GM19240 (cell line): ENCODE measurements at regions not wholly inside any gene's neighbourhood (a gene's known extent, or its start where the extent isn't known, plus 50 kb on each side); places are given as distances from the start of the nearest gene placed in this dataset.

Experiments used
- DNase-seq: peaks from one replicate; pipeline ENCODE4 v3.0.0; 2011; ENCODE audit warnings: low spot score; ENCODE audit not compliant: insufficient read length

DNA sequence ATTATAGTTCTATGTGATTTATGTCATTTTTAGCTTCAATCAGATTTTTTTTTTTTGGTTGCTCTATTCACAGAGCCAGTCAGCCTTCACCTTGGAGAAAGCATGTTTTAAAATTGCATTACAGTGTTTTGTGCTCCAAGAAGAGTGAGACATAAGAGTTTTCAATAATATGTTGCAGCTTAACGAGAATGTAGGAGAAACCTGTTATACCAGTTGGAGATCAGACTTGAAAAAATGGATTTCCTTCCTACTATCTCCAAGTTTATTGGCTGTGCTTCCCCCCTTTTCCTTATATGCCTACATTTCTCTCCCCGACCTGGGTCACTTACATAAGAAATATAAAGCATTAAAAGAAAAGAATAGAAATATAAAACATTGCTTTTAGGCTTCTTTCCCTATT, 123.9 kb upstream of the ARGLU1 start:
- no peak for DNase-seq

DNA sequence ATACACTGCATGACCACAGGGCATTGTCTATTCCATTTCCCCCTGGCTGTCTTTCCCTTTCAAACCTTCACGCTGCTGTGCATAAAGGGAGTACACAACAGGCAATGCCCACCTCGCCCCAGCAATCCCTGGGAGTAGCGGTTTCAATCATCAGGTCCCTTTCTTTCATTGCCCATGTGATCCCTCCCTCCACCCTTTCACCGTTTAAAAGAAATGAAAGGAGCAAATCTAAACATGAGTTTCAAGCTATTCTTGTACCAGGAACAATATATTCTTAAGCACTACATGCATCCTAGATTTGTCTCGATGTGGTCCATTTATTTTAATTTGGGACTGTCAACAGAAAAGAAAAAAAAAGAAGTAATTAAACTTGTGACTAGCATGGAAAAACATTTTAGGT, 123.4 kb upstream of the ARGLU1 start:
- no peak for DNase-seq

DNA sequence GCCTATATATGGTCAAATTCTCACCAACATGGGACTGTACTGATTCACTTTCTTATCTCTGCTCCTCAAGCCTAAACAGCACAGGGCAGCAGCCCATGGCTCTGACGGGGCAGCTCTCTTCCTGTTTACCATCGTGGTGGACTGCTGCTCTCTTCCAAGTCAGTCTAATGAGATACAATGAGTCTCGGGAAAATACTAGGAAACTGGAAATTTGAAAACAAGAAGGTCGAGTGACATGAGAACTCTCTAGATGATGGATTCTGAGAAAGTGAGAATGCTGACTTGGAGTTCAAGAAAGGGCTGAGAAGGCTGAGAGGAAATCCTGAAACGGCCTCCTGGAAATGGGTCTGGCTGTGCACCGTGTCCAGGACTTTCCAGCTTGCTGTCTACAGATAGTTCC, 122.8 kb upstream of the ARGLU1 start:
- no peak for DNase-seq

DNA sequence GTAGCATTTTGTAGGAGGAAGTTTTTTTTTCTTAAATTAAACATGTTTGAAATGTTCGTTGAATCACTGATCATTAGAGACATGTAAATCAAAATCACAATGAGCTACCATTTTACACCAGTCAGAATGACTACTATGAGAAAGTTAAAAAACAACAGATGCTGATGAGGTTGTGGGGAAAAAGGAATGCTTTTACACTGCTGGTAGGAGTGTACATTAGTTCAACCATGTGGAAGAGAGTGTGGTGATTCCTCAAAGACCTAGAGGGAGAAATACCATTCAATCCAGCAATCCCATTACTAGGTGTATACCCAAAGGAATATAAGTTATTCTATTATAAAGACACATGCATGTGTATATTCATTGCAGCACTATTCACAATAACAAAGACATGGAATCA, 122.0 kb upstream of the ARGLU1 start:
- DNase-seq: no peak

DNA sequence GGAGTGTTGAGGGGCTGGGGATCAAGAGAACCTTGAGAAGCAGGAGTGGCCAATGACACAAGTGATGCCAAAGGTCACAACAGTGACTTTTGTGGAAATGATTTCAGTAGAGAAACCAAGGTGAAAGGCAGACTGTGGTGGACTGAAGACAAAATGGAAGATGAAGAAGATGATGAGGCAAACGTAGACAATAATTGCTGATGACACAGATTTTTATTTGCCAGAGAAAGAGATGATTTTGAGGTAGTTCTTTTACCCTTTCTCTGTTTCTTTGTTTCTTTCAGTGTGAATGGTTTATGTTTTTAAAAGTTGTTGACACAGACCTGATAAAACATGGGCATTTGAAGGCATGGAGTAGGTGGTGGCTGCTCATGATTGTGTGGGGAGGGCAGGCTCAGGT, 121.0 kb upstream of the ARGLU1 start:
- DNase-seq: no peak

DNA sequence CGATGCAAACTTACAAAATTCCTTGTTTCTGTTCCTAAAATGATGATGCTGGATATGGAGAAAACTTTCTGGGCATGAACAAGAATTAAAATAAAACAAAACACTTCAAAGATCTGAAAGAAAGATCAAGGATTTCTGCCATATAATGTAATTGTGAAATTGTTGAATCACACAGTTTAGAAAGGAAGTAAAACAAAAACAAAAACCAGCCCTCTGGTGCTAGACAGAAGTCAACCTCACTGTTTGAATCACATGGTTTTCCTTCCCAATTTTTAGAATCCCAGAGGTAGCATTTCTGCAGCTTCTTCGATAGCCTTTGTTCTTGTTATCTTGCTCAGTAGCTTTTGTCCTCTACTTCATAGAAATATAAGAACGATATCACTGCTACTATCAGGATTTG, 118.2 kb upstream of the ARGLU1 start:
- DNase-seq: no peak

DNA sequence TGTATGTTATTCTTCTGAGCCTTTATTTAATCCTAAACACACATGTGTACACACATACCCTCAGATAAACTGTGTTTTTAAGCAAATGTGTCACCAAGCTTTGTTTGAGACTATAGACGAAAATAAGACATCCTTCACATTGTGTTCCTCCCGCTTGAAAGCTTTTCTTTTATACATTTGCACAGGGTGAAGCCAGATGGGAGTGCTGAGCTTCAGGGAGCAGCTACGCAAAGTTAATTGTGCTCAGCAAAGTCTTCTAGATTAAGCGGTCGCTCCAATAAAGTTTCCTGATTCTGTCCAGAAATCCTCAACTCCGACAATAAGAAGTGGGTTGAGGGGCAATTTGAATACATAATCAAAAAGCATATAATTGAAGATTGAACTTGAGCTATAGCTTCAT, 117.2 kb upstream of the ARGLU1 start:
- DNase-seq: no peak

DNA sequence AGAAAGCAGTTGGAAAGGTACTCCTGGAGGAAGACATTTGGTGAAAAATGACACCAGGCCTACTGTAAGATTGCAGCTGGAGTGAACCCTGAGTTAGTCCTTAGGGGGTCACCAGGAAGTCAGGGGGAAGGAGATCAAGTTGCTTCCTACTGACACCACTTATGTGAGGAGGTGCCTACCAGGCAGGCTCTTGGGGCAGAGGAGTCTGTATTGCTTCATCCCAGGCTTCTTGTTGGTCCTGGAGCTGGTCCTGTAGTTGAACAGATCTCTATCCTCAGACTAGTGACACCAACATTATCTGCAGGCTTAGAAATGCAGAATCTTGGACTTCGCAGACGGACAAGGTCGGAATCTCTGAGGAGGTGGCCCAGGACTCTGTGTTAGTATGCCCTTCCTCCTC, 116.0 kb upstream of the ARGLU1 start:
- DNase-seq: no peak

DNA sequence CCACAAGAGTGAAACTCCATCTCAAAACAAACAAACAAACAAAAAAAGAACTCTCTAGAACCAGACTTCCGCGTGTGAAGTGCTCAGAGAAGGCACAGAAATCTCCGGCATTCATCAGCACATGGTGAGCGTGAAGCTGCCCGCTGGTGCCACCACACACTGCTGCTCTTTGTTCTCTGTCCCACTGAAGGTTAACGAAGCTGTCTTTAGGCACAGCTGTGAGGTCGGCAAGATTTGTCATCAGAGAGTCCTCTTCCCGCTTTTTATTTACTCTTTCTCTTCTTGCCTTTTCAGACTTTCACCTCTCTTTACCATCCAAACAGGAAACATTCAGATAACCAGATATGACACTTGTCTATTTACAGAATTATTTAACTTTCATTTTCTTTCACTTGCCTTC, 115.2 kb upstream of the ARGLU1 start:
- no peak for DNase-seq

DNA sequence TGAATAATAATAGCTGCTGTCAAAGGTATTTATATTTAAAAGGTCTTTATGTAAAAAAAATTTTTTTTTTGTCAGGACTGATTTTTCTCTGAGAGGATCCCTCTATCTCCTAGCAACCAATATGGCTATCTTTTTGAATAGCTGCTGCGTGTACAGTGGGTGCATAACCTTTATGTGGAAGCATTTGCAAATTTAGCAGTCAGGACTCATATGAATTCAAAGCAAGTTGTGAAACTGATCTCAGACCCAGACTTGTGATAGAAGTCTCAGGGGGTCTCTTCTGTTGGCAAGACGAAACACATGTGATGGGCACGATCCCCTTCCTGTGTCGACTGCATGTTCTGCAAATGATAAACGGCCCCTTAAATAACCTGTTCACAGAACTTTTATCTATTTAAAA, 114.1 kb upstream of the ARGLU1 start:
- DNase-seq: no peak

DNA sequence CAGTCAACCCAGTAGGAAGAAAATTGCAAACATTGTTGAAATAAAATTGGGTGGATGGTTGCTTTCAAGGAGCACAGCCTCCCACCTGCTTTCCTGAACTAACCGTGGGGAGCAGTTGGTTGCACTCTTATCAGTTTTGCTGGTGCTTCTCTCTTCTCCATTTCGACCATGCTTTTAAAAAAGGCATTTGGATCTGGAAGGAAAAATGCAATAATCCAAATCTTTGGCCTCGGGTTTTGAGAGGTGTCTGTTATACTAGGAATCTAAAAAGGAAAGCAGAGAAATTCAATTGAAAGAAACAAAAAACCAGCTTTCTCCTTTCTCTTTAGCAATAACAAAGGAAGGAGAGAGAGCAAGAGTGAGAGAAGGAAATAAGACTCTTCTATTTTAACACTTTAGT, 113.6 kb upstream of the ARGLU1 start:
- no peak for DNase-seq

DNA sequence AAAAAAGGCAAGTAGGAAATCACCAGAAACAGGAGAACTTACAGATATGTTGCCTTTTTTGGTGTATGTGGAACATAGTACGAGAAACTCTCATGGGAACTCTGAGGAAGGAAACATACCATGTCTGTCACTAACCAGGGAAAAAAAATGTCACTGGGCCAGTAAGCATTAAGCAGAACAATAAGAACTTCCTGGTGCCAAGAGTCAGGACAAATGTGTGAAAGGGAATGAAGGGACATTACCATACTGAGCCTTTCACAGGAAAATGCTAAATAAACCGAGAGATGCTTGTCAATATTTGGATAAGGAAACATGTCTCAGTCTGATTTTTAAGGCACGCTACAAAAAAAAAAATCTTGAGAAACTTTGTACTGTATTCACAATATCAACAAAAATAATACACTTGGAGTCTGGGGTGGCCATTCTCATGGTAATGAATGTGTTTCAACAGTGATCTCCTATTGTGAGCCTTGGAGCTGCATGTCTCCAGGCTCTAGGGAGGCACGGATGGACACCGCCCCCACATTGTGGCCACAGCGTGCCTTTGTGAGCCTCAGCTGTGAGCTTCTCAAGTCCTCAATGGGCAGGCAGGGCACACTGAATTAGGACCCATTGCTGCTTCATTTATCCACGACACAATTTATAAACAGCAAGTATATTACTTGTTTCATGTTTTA, 113.0 kb upstream of the ARGLU1 start:
- DNase-seq: no peak

DNA sequence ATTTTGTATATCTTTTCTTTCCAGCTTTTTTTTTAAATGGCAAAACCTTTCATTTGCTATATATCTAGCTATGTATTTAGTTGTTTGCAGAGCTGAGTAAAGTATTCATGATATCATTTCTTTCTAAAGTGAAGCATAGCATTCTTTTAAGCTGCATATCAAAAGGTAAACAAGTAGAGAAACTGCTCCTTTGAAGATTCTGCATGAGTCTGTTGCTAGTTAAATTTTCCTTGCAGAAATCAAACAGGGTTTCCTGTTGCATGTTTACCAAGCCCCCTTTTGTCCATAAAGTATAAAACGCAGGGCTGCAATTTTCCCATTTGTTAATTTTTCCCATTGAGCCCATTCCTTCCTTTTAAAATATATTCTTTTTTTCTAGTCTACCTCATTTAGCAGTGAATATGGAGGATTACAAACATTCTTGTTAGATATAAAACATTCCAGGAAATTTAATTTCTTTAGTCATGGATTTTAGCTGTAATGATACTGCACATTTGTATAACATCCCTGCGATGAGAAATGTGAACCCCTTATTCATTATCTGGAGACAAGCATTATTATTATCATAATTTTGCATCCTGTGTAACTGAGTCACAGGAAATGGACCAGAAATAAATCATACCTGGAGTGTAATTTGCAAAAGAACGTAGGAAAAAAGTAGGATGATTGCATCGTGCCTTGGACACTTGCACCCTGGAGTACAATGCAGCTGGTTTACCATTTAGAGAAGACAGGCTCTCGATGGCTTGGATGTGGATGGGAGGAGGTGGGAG, 110.9 kb upstream of the ARGLU1 start:
- no peak for DNase-seq

DNA sequence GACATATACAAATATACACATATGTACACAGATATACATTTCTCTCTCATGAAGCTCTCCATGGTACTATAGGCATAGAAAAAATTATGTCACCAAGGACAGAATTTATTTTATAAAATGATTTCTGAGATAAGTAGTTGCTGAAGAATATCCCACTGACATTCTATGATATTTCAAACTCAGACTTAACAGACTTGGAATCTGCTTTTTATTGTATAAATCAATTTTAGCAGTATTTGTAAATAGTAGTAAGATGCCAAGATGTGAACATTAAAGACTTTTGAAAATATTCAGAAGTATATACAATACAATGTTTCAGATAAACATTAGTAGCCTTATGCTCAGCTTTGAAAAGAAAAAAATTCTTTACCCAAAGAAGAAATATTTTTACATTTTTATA, 107.4 kb upstream of the ARGLU1 start:
- no peak for DNase-seq

DNA sequence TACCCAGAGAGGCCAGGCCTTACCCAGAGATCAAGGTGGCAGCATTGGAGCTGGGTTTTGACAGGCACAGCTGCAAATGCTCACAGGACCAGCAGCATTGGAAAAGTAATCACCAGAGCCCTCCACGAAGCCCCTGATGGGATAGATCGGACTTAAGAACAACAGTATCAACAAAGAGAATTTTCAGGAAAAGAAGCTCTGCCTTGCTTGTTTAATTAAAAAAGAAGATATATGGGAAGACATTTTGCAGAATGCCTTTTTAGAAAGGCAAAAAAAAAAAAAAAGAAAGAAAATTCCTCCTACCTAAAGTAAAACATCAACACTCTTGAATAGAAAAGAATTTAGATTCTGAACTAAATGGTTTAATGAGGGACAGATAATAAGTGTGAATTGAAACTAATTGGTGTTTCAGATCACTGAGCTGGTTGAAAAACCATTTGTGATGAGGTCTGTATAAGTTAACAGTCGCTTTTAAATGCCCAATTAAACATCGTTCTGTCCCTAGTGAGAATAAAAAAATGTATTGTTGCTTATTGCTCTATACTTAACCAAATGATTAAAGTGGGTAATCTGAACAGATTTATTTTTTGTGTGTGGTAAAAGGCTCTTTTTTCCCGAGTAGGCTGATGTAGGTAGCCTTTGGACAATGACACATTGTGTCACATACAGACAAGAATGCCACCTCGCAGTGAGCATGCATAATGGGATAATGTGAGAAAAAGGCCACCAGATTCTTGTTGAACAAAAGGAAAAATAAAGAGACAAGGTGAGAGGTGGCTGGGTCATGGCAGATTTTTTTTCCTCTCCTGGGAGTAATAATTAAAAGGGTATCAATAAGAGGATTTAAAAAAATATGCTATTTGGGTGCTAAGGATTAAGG, 93.0 kb upstream of the ARGLU1 start:
- no peak for DNase-seq

DNA sequence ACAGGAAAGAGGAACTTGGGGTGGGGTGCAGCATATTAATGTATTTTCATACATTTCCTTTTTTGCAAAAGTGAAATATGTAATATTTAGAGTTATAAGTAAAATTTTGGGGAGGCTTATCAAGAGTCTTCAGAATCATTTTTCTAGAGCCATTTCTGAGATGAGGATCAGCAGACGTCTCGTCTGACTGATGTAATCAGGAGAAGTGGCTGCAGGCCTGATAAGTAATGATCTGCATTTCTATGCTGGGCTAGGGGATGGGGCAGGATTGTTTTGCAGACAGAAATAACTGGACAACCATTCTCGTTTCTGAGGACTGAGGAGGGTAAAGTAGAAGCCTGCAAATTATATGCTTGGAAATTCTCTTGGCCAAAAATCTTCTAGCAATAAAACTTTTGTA, 89.2 kb upstream of the ARGLU1 start:
- no peak for DNase-seq

DNA sequence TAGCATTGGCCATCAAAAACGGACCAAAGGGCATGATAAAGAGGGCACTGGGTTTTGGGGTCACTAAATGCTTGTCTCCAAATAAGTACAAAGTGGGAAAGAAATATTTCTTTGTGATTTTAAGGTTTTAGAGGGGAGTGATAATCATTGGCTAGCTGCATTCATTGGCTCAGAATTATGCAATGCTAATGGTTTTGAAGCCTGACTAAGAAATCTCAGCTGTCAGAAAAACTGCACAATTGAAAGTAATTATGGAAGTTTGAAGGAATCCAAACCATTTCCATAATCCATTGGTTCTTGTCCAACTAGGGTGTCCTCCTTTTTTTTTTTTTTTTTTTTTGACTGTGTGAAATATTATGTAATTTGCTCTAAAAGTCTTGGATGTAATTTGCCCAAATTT, 88.2 kb upstream of the ARGLU1 start:
- no peak for DNase-seq

DNA sequence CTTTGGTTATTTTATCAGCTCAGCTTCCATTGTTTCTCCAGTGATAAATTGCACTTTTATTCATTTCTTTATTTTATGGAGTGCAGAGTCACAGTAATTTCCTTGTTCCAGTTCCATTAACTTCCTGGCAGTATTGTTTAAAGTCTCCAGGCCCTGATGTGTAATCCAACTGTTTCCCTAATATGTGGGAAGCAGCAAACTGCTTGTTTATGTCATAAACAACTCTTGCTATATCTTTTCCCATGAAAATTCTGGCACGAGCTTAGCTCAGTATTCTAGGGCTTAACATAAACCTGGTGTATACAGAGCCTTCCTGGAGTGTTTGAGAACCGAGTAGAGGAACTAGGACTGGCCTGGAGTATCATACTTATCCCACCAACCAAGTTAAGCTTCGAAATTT, 83.5 kb upstream of the ARGLU1 start:
- DNase-seq: no peak

DNA sequence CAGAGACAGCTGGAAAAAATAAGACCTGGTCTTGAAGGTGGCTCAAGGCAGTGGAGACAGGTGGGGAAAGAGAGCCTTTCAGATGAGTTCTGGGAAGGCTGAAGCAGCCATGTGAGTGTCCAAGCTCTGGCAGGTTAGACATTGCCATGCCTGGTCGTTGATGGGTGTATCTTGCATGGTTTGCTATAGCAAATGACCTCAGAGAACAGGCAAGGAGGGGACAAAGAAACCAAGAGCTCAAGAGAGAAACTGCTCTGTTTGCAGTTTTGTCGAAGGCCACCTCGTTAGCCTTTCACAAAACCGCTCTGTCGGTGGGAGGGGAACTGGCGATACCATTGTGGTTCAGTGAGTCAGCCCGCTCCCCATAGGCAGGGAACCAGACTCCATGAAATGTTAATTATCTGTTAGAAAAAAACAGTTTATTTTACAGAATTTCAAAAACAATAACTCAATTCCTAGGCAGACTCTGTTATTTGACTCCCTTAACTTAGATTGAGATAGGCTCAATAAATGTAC, 82.8 kb upstream of the ARGLU1 start:
- DNase-seq: no peak

DNA sequence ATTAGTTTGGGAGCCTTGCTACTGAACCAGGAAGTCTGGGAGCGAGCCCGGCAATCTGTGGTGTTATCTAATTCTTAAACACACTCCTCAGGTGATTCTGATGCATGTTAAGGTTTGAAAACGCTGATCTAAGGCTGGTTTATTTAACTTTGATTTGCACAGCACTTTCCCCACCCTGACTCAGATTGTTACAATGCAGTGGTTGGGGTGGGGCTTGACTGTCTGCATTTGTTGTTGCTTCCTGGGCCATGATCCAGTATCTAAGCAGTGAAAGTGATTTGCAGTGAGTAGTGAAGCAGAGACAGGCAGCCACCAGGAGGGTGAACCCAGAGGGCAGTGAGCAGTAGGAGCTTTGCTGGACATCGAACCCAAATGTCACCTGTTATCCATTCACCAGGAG, 81.6 kb upstream of the ARGLU1 start:
- no peak for DNase-seq

DNA sequence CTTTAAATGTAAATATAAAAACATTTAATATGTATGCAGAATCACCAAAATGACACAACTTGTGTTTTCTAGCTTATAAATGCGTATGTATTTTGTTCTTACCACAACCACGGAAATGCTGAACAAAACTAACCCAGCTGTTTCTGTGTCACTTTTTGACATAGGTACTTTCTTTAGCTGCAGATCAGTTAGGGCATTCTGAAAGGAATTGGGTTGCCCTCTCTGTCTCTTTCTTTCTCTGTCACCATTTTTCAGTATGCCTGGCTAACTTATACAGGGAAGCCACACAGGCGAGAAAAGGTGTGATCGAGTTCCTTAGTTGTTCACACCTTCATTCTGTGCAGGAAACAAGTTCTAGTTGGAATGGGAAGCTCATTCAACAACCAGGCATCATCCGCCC, 72.6 kb upstream of the ARGLU1 start:
- no peak for DNase-seq

DNA sequence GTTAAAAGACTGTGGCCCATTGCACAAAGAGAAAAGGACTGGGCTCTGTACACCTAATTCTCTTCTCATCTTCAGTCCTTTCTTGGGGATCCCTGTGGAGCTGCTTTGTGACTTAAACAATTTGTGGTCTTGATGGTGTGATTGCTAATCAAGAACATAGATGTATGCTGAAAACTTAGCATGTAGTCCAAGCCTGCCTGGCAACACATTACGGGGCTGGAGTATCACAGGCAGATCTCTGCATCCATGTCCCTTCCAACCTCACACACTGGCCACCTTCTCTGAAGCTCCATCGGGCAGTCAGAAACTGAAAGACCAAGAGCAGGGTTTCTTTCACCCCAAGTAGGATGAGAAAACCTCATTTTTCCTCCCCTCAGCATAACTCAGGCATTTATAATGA, 69.6 kb upstream of the ARGLU1 start:
- no peak for DNase-seq
